ENCODE measurements at regions not wholly inside any gene's neighbourhood (a gene's known extent, or its start where the extent isn't known, plus 50 kb on each side); places are given as distances from the start of the nearest gene placed in this dataset.

DNA sequence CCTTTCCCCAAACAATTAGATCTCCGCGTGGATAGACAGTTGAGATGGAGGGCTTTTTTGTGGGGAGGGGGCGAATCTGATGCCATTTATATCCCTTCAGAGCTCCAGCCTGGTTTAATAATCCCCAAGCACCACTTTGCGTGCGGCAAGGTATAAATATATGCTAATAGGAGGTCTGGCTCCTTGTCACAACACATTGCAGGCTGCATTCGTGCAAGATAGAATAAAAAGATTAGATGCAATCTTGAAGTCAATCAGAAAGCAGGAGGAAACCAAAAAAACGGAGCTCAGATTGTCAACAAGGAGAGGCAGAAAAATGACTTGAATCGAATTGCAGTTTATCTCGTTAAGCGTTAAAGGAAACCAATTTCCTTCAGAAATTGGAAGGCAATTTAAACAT lies 248.7 kb downstream of the SPTSSA start:
- H3K4me3 ChIP-seq (ENCODE audit: low read depth, low read length), result no peak overlapping the region
- DNase-seq (ENCODE audit: low read depth), result no peak
- TF ChIP-seq, protein P1, sequence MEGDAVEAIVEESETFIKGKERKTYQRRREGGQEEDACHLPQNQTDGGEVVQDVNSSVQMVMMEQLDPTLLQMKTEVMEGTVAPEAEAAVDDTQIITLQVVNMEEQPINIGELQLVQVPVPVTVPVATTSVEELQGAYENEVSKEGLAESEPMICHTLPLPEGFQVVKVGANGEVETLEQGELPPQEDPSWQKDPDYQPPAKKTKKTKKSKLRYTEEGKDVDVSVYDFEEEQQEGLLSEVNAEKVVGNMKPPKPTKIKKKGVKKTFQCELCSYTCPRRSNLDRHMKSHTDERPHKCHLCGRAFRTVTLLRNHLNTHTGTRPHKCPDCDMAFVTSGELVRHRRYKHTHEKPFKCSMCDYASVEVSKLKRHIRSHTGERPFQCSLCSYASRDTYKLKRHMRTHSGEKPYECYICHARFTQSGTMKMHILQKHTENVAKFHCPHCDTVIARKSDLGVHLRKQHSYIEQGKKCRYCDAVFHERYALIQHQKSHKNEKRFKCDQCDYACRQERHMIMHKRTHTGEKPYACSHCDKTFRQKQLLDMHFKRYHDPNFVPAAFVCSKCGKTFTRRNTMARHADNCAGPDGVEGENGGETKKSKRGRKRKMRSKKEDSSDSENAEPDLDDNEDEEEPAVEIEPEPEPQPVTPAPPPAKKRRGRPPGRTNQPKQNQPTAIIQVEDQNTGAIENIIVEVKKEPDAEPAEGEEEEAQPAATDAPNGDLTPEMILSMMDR (IDR thresholded peaks at IDR 0.05; ENCODE audit: low read depth, low read length, missing control alignments), result no peak

DNA sequence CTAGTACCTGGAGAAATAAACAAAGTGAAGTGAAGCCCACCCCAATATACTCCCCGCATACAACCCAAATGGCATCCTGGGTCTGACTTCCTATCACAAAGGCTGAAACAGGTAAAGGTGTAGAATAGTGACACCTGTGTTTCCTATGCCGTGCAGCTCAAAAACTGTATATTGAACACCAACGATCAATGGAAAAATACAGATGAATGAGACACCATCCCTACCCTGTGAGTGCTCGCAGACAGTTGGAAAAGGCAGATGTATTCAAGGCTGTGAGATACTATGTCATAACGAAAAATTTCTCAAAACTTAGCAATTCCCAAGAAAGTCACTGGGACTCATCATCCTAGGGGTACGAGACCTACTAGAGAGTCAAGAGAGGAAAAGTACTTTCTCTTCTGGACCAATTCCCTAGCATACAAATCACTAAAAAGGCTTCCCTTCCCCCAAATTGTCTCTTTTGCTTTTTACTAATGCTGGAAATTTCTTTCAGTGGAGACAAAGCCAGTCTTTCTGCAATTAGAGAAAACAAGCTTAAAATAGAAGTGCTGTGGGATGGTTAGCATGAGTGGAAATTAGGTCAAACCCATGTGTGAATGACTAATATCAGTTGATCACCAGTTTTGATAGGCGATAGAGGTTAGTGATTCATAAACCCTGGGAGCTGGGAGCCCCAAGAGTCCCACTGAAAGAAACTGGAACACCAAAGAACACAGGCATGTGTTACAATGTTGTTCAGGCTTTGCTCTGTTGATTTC lies 249.7 kb downstream of the SPTSSA start:
- TF ChIP-seq, protein P1 (IDR thresholded peaks at IDR 0.05; ENCODE audit: low read depth, low read length, missing control alignments), result no peak
- H3K4me3 ChIP-seq (ENCODE audit: low read depth, low read length), result no peak overlapping the region
- no peak for DNase-seq (ENCODE audit: low read depth)

DNA sequence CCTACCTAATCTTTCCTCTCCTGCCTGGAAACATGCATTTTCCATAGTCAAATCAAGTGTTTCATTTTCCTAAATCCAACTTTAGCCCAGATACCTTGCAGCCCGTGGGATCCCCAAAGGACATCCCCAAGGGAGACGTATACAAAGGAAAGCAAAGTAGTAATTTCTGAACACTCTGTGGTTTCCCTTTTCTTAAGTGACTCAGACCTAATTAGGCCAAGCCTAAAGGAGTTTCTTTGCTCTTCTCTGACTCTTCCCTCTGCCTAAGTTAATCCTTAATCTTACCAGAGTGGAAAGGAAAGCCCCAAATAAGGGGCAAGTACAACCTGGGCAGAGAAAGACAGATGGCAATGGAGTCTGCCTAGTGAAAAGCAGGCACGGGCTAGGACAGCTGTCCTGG lies 250.3 kb downstream of the SPTSSA start:
- TF ChIP-seq, protein P1 (IDR thresholded peaks at IDR 0.05; ENCODE audit: low read depth, low read length, missing control alignments), result no peak
- no peak for DNase-seq (ENCODE audit: low read depth)
- no peak overlapping the region for H3K4me3 ChIP-seq (ENCODE audit: low read depth, low read length)

DNA sequence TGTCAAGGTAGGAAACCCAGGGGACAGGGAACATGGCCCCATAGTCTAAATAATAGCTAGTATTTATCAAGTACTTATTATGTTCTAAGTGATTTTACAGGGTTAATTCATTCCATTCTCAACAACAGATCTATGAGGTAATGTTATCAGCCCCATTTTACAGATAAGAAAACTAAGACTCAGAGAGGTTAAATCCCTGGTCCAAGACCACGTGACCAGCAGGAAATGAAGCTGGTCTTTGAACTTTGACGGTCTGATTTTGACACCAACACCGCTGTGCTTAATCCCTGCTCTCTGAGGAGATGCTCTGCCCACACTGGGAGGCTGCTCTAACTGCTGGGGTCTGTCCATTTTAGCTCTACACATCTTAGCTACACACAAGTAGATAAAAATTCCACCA lies 253.5 kb downstream of the SPTSSA start:
- DNase-seq (ENCODE audit: low read depth), result no peak
- TF ChIP-seq, protein P1 (IDR thresholded peaks at IDR 0.05; ENCODE audit: low read depth, low read length, missing control alignments), result no peak

DNA sequence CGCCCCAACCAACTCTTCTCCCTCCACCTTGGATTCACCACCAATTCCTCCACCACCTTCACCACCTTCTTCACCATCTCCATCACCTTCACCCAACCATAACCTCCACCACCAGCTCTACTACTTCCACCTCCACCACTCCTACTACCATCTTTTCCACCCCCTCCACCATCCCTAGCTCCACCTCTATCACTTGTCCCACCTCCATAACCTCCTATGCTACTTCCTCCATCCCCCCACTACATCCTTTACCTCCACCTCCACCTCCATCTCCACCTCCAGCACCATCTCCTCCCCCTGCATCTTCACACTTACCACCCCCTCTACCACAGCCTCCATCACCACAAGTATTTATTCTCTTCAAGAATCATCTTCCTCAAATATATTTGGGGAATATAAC lies 254.9 kb upstream of the EGLN3 start:
- no peak overlapping the region for H3K4me3 ChIP-seq (ENCODE audit: low read depth, low read length)
- TF ChIP-seq, protein P1 (IDR thresholded peaks at IDR 0.05; ENCODE audit: low read depth, low read length, missing control alignments), result no peak
- no peak for DNase-seq (ENCODE audit: low read depth)

More for the DNA sequence above, 253.5 kb downstream of the SPTSSA start:
- no peak overlapping the region for H3K4me3 ChIP-seq (ENCODE audit: low read depth, low read length)

DNA sequence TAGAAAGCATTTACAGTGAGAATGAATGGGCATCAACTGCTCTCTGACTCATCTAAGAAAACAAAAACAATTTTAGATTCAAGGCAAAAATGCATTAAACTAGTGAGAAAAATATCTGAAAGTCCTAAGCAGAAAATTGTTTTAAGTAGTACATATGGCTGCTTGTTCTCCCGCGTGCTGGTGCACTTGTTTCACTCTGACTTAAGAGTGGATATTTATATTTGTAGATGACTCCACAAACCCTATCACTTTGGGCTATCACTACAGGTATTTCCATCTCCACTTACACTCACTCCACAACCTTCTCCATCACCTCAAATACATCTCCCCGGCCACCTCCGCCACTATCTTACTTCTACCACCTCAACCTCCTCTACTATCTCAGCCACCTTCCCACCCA lies 253.9 kb upstream of the EGLN3 start:
- TF ChIP-seq, protein P1 (IDR thresholded peaks at IDR 0.05; ENCODE audit: low read depth, low read length, missing control alignments), result no peak
- no peak for DNase-seq (ENCODE audit: low read depth)
- H3K4me3 ChIP-seq (ENCODE audit: low read depth, low read length), result no peak overlapping the region

DNA sequence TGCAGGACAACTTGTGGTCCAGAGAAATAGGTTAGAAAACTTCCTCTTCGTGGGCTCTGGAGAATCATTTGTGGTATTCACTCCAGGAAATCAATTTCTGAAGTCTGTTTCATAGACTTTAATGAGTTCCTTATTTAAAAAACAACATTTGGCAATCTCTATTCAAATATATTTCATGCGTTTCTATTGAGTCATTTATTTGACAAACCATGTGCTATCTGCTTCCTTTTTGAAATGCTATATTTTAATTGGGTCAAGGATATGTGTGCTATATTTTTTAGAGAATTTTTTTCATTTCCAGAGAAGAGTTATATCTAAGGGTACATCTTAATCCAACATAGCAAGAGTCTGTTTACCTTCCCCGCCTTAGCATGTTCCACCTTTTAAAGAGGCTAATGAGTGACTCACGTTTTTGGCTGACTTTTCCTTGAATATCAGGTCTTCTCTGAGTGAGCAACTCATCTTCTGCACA lies 252.4 kb upstream of the EGLN3 start:
- TF ChIP-seq, protein P1 (IDR thresholded peaks at IDR 0.05; ENCODE audit: low read depth, low read length, missing control alignments), result no peak
- H3K4me3 ChIP-seq (ENCODE audit: low read depth, low read length), result no peak overlapping the region
- DNase-seq (ENCODE audit: low read depth), result no peak

Data from GM12864 (cell line).